ENCODE measurements at regions not wholly inside any gene's neighbourhood (a gene's known extent, or its start where the extent isn't known, plus 50 kb on each side); places are given as distances from the start of the nearest gene placed in this dataset.

DNA sequence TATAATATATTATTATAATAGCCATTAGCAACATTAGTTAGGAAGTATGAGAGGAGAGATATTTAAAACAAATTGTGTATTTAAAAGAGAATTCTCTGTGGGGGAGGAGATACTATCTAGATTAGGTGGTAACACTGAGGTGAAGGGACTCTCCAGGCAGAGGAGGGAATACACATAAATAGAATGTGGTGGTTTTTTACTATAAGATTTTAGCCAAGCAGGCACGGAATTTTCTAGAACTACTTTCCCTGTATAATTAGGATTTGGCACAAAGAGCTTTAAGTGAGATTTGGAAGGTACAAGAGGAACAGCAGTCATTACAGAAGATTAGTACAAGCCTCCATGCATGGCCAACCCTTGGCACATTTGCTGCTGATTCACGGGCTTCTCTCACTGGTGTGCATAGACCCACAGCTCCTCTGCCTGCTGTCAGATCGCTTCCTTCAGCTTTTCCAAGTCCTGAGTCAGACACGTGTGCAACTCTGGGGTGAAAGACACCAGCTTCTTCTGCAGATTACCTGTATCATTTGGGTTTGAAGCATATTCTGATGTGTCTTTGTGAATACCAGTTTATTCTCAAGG is 685.5 kb downstream of the KCTD8 start:
- TF ChIP-seq POLR2A (IDR thresholded peaks at IDR 0.05), result no peak
- TF ChIP-seq, protein P1, sequence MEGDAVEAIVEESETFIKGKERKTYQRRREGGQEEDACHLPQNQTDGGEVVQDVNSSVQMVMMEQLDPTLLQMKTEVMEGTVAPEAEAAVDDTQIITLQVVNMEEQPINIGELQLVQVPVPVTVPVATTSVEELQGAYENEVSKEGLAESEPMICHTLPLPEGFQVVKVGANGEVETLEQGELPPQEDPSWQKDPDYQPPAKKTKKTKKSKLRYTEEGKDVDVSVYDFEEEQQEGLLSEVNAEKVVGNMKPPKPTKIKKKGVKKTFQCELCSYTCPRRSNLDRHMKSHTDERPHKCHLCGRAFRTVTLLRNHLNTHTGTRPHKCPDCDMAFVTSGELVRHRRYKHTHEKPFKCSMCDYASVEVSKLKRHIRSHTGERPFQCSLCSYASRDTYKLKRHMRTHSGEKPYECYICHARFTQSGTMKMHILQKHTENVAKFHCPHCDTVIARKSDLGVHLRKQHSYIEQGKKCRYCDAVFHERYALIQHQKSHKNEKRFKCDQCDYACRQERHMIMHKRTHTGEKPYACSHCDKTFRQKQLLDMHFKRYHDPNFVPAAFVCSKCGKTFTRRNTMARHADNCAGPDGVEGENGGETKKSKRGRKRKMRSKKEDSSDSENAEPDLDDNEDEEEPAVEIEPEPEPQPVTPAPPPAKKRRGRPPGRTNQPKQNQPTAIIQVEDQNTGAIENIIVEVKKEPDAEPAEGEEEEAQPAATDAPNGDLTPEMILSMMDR (IDR thresholded peaks at IDR 0.05), result no peak
